ENCODE measurements at regions not wholly inside any gene's neighbourhood (a gene's known extent, or its start where the extent isn't known, plus 50 kb on each side); places are given as distances from the start of the nearest gene placed in this dataset.

DNA sequence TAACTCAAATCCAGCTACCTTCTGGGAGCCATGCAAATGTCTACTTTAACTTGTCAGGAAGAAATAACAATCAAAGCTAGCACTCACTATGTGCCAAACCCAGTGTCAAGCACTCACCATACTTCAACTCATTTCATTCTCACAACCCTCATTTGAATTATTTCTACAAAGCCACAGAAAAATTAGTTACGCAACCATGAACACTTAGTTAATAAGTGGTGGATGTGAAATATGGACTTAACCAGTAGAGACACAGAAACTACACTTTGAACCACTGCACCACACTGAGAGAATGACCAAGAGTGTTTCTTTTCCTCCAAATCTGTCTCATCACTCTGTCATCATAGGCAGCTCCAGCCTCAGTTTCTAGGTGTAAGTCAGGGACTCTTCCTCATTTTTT lies 91.0 kb upstream of the MBNL1 start:
- WGBS, 2 experiments (ENCODE audit: extremely low coverage in 1 of 2, insufficient coverage in 1 of 2, insufficient read length in 1 of 2, insufficient replicate concordance in 2 of 2, low coverage in 1 of 2, low lambda C conversion rate in 2 of 2, missing lambda C conversion rate in 1 of 2) = 91% methylated on average over 1 of the region's 1 CpG; no CpG with 5 or more reads in 1 of the 2 experiments
- H2BK15ac ChIP-seq (ENCODE audit: low read length) = no peak overlapping the region
- H4K91ac ChIP-seq (replicated peaks; ENCODE audit: insufficient read length, low read length) = no peak overlapping the region
- no peak overlapping the region for H4K8ac ChIP-seq (ENCODE audit: extremely low read depth, insufficient read depth, low read length)
- H2AK5ac ChIP-seq (ENCODE audit: low read depth, low read length) = no peak overlapping the region
- no peaks in the 10 kb centered on the region for H3K23me2 ChIP-seq (ENCODE audit: low read depth, low read length)
- no peak overlapping the region for H2BK12ac ChIP-seq (ENCODE audit: low read depth, low read length)
- H3K79me1 ChIP-seq (ENCODE audit: low read depth, low read length) = no peaks in the 10 kb centered on the region
- H3K4me2 ChIP-seq (ENCODE audit: insufficient read depth in 1 of 2, low read depth in 2 of 2, low read length in 2 of 2) = no peak overlapping the region
- CTCF ChIA-PET (ENCODE audit: partially characterized antibody) = interaction anchor here (0.5 to 2.2 kb wide), 5 partner anchors 8 to 968 kb away, joined by 3 to 10 read pairs (median 4); no protein-coding TSS in a partner anchor
- peaks cover 0 to 1% (median 0%) of the 10 kb centered on the region in 4 experiments; a peak in 1 of 7 replicates for H3K27me3 ChIP-seq (replicated peaks in 1 of 4; ENCODE audit: control insufficient read depth in 3 of 4, extremely low read depth in 1 of 4, insufficient read depth in 3 of 4, low read length in 3 of 4)
- H3K36me3 ChIP-seq (ENCODE audit: control insufficient read depth in 2 of 4, insufficient read depth in 4 of 4, low read length in 3 of 4) = no peaks in the 10 kb centered on the region
- no peaks in the 10 kb centered on the region for H3K79me2 ChIP-seq (ENCODE audit: control insufficient read depth in 1 of 2, insufficient read depth in 2 of 2, low read length in 2 of 2)
- no peaks in the 10 kb centered on the region for H3K4me1 ChIP-seq (replicated peaks in 1 of 4; ENCODE audit: control insufficient read depth in 3 of 4, insufficient read depth in 4 of 4, low read length in 3 of 4)
- no peak overlapping the region for H3K23ac ChIP-seq (ENCODE audit: insufficient read length)
- no peaks in the 10 kb centered on the region for H3K9me3 ChIP-seq (ENCODE audit: insufficient read depth in 2 of 2, low read depth in 1 of 2, low read length in 1 of 2)
- no peak overlapping the region for H2BK5ac ChIP-seq (ENCODE audit: low read depth, low read length)
- H4K20me1 ChIP-seq (replicated peaks in 1 of 2; ENCODE audit: control insufficient read depth in 1 of 2, insufficient read depth in 2 of 2, low read length in 2 of 2) = no peaks in the 10 kb centered on the region
- no peak overlapping the region for H2AFZ ChIP-seq (ENCODE audit: low read length)
- H3K56ac ChIP-seq (replicated peaks; ENCODE audit: insufficient read length, low read depth, low read length) = no peak overlapping the region
- DNase-seq (ENCODE audit: low read depth in 1 of 2, low spot score in 2 of 2) = no peak
- no peak overlapping the region for H3K4ac ChIP-seq (replicated peaks; ENCODE audit: insufficient read length, low read depth, low read length)
- no peak overlapping the region for H3K14ac ChIP-seq (ENCODE audit: insufficient read length)
- POLR2A ChIA-PET (ENCODE audit: partially characterized antibody) = no interaction called here
- no peak overlapping the region for H3K4me3 ChIP-seq (ENCODE audit: extremely low read depth in 1 of 4, insufficient read depth in 2 of 4, low read depth in 3 of 4, low read length in 4 of 4)
- no peak overlapping the region for H3K27ac ChIP-seq (ENCODE audit: low read depth, low read length)
- no peak overlapping the region for H3K9ac ChIP-seq (replicated peaks in 1 of 4; ENCODE audit: extremely low read depth in 1 of 4, low read depth in 3 of 4, low read length in 3 of 4)
- H3K18ac ChIP-seq (ENCODE audit: extremely low read depth, low read length) = no peak overlapping the region
- H4K5ac ChIP-seq (ENCODE audit: insufficient read length, low read depth, low read length) = no peak overlapping the region
- FAIRE-seq = no peak
- no peak overlapping the region for H2BK120ac ChIP-seq (replicated peaks; ENCODE audit: low read depth, low read length)
- H2BK20ac ChIP-seq (ENCODE audit: low read length) = no peak overlapping the region
- TF ChIP-seq TBP (IDR thresholded peaks at IDR 0.05; ENCODE audit: low read depth, low read length) (no peak), RXRA (IDR thresholded peaks at IDR 0.05; ENCODE audit: insufficient read depth, low read depth, low read length) (no peak), JUN (IDR thresholded peaks at IDR 0.05; ENCODE audit: low read depth, low read length) (no peak), SP4 (IDR thresholded peaks at IDR 0.05; ENCODE audit: low read length) (no peak), RBBP5 (IDR thresholded peaks at IDR 0.05; ENCODE audit: borderline replicate concordance, low read depth, low read length) (no peak), SP1 (IDR thresholded peaks at IDR 0.05; ENCODE audit: low read depth, low read length) (no peak), ZNF274 (IDR thresholded peaks at IDR 0.05; ENCODE audit: borderline replicate concordance, extremely low read depth, low read length) (no peak), POU5F1 (IDR thresholded peaks at IDR 0.05; ENCODE audit: low read depth, low read length) (no peak), MAFK (IDR thresholded peaks at IDR 0.05; ENCODE audit: low read depth, low read length) (no peak)
- TF ChIP-seq, protein P1, sequence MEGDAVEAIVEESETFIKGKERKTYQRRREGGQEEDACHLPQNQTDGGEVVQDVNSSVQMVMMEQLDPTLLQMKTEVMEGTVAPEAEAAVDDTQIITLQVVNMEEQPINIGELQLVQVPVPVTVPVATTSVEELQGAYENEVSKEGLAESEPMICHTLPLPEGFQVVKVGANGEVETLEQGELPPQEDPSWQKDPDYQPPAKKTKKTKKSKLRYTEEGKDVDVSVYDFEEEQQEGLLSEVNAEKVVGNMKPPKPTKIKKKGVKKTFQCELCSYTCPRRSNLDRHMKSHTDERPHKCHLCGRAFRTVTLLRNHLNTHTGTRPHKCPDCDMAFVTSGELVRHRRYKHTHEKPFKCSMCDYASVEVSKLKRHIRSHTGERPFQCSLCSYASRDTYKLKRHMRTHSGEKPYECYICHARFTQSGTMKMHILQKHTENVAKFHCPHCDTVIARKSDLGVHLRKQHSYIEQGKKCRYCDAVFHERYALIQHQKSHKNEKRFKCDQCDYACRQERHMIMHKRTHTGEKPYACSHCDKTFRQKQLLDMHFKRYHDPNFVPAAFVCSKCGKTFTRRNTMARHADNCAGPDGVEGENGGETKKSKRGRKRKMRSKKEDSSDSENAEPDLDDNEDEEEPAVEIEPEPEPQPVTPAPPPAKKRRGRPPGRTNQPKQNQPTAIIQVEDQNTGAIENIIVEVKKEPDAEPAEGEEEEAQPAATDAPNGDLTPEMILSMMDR (IDR thresholded peaks at IDR 0.05; ENCODE audit: control extremely low read depth in 1 of 3, insufficient read depth in 1 of 3, low read depth in 1 of 3, low read length in 3 of 3) = no peak
- TF ChIP-seq, protein P2, sequence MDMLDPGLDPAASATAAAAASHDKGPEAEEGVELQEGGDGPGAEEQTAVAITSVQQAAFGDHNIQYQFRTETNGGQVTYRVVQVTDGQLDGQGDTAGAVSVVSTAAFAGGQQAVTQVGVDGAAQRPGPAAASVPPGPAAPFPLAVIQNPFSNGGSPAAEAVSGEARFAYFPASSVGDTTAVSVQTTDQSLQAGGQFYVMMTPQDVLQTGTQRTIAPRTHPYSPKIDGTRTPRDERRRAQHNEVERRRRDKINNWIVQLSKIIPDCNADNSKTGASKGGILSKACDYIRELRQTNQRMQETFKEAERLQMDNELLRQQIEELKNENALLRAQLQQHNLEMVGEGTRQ (IDR thresholded peaks at IDR 0.05; ENCODE audit: low read length) = no peak
